ENCODE measurements at regions not wholly inside any gene's neighbourhood (a gene's known extent, or its start where the extent isn't known, plus 50 kb on each side); places are given as distances from the start of the nearest gene placed in this dataset.

DNA sequence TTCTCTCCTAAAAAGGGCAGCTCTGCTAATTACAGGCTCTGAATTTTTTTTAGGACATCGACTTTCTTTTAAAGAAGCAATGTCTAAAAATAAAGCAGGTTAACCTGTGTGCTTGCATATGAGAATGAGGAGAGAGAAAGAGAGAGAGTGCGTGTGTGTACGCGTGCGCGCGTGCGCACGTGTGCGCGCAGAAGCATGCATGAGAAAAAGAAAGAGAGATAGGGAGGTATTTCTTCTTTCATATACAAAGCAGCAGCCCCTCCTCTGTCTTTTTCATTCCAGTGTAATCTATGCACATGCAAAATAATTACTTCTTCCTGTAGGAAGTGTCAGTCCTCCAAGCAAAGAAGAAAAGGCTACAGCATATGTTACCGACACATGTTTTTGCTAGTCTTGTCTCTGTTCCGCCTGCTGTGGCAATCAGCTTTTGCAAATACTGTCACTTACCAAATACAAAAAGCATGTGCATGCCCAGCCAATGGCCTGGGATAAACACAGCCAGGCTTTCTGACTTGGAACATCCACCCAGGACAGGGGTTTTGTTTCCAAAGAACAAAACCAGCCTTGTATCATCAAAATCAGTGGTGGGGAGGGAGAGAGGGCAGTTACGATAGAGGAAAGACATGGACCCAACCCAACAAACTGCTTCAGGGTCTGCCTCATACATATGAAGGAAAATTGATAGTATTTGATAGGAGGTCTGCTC lies 252.3 kb upstream of the SLC24A2 start:
- H3K36me3 ChIP-seq (ENCODE audit: control insufficient read depth, insufficient read depth, low read length) = no peaks in the 10 kb centered on the region
- WGBS (ENCODE audit: insufficient coverage) = 55% methylated on average over 2 of the region's 14 CpGs
- H3K9me3 ChIP-seq (replicated peaks; ENCODE audit: control insufficient read depth, low read depth, low read length) = no peaks in the 10 kb centered on the region
- H3K27me3 ChIP-seq (ENCODE audit: control insufficient read depth, insufficient read depth, low read length) = no peaks in the 10 kb centered on the region
- no peak overlapping the region for H3K4me3 ChIP-seq (ENCODE audit: low read length)
- peak; percentile 60 for DNase-seq
- H3K27ac ChIP-seq (ENCODE audit: low read length) = peak overlapping the region; percentile 7
- H3K4me1 ChIP-seq (ENCODE audit: control insufficient read depth, insufficient read depth, low read length) = peaks cover 9% of the 10 kb centered on the region

DNA sequence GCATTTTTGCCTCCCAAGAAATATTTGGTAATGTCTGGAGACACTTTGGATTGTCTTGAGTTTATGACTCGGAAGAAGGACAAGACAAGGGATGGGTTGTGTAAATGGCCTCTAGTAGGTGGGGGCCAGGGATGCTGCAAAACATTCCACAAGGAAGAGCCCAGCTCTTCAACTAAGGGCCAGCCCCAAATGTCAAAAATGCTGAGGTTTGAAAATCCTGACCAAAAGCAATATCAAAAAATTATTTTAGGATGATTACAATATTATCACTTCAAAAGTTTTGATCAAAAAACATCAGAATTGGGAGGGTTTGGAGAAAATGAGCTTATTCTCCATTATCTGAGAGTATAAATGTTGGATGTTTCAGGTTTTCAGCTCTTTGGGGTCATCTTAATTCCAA lies 248.9 kb upstream of the SLC24A2 start:
- Histone ChIP-seq H3K27ac (ENCODE audit: low read length) (no peak overlapping the region), H3K27me3 (ENCODE audit: control insufficient read depth, insufficient read depth, low read length) (no peaks in the 10 kb centered on the region), H3K4me1 (ENCODE audit: control insufficient read depth, insufficient read depth, low read length) (peaks cover 13% of the 10 kb centered on the region), H3K4me3 (ENCODE audit: low read length) (no peak overlapping the region), H3K36me3 (ENCODE audit: control insufficient read depth, insufficient read depth, low read length) (no peaks in the 10 kb centered on the region), H3K9me3 (replicated peaks; ENCODE audit: control insufficient read depth, low read depth, low read length) (no peaks in the 10 kb centered on the region)
- DNase-seq = no peak
- no CpG with 5 or more reads among the region's 1 CpG for WGBS (ENCODE audit: insufficient coverage)

DNA sequence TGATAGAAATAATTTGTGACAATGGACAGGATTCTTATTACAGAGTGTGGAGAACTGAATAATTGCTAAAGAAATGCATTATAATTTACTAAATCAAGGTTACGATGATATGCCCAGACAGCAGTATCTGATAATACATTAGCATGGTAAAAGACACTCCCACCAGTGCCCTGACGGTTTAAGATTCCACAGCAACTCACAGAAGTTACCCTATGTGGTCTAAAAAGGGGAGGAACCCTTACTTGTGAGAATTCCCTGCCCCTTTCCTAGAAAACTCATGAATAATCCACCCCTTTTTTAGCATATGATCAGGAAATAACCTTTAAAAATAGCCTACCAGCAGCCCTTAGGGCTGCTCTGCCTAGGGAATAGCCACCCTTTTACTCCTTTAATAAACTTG lies 244.7 kb upstream of the SLC24A2 start:
- H3K36me3 ChIP-seq (ENCODE audit: control insufficient read depth, insufficient read depth, low read length) = no peaks in the 10 kb centered on the region
- no CpG with 5 or more reads among the region's 2 CpGs for WGBS (ENCODE audit: insufficient coverage)
- DNase-seq = no peak
- H3K27me3 ChIP-seq (ENCODE audit: control insufficient read depth, insufficient read depth, low read length) = no peaks in the 10 kb centered on the region
- H3K4me1 ChIP-seq (ENCODE audit: control insufficient read depth, insufficient read depth, low read length) = peaks cover 4% of the 10 kb centered on the region
- H3K9me3 ChIP-seq (replicated peaks; ENCODE audit: control insufficient read depth, low read depth, low read length) = no peaks in the 10 kb centered on the region
- no peak overlapping the region for H3K4me3 ChIP-seq (ENCODE audit: low read length)
- H3K27ac ChIP-seq (ENCODE audit: low read length) = no peak overlapping the region

DNA sequence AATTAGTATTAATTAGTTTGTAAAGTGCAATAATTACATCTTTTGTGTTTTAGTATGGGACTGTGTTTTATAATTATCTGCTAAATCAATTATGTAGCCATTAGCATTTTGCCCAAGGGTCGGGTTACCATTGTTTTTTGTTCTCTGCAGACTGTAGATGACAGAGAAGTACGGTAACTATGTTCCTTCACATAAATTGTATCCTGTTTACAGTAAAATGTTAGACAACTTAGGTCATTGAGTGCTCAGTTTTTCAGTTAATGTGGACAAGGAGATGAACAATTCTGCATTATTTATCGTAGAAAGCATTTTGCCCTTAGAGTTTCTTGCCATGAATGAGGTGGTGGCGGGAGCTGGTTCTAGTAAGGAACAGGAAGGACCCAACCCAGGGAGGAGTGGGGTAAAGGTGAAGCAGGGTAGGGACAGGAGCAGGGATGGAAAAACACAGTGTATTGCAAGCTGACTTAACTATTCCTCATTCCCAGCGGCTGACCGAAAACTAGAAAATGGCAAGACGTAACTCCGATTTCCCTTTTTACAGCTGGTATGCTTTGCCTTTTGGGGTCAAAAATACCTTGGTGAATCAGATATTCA lies 243.7 kb upstream of the SLC24A2 start:
- H3K36me3 ChIP-seq (ENCODE audit: control insufficient read depth, insufficient read depth, low read length) = no peaks in the 10 kb centered on the region
- H3K4me1 ChIP-seq (ENCODE audit: control insufficient read depth, insufficient read depth, low read length) = peaks cover 4% of the 10 kb centered on the region
- H3K27ac ChIP-seq (ENCODE audit: low read length) = peak overlapping the region; percentile 53
- H3K4me3 ChIP-seq (ENCODE audit: low read length) = no peak overlapping the region
- no peaks in the 10 kb centered on the region for H3K9me3 ChIP-seq (replicated peaks; ENCODE audit: control insufficient read depth, low read depth, low read length)
- no peak for DNase-seq
- H3K27me3 ChIP-seq (ENCODE audit: control insufficient read depth, insufficient read depth, low read length) = no peaks in the 10 kb centered on the region
- WGBS (ENCODE audit: insufficient coverage) = 91% methylated on average over 4 of the region's 8 CpGs

DNA sequence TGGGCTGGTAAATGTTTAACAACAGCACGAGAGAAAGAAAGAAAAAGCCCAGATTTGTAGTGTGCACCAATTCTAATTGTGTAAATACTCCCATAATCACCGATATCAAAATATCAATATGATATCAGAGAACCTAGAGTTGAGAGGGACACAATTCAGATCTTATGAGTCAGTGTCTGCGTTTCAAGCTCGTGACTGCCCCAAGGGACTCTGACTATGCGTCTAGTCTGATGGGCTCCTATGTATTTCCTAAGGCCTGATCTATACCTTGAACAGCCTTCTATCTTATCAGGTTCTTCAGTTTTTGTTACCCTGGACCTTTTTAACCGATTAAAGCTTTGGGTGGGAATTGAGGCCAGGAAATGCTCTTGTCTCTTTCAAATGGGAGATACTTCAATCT lies 243.0 kb upstream of the SLC24A2 start:
- no peaks in the 10 kb centered on the region for H3K9me3 ChIP-seq (replicated peaks; ENCODE audit: control insufficient read depth, low read depth, low read length)
- no peak overlapping the region for H3K4me3 ChIP-seq (ENCODE audit: low read length)
- 33% methylated on average over 3 of the region's 6 CpGs for WGBS (ENCODE audit: insufficient coverage)
- H3K4me1 ChIP-seq (ENCODE audit: control insufficient read depth, insufficient read depth, low read length) = peaks cover 4% of the 10 kb centered on the region
- DNase-seq = no peak
- no peaks in the 10 kb centered on the region for H3K27me3 ChIP-seq (ENCODE audit: control insufficient read depth, insufficient read depth, low read length)
- H3K27ac ChIP-seq (ENCODE audit: low read length) = peak overlapping the region; percentile 21
- H3K36me3 ChIP-seq (ENCODE audit: control insufficient read depth, insufficient read depth, low read length) = no peaks in the 10 kb centered on the region

DNA sequence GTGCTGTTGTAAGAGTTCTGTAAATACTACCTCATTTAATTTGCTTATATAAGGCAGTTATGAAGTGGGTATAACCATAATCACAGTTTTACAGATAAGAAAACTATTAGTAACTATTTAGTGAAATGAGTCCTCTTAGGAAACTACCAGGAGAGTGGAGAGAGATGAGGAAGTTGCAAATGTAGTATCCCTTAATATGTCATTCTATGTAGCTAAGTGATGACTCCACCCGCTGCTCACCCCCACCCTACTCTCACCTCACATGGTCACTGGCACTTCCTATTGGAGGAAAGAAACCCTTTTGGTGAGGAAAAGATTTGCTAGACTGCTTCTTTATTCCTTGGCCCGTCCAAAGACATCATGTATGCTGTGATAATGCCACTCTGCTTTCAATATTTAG lies 241.8 kb upstream of the SLC24A2 start:
- no peaks in the 10 kb centered on the region for H3K27me3 ChIP-seq (ENCODE audit: control insufficient read depth, insufficient read depth, low read length)
- WGBS (ENCODE audit: insufficient coverage) = no CpG with 5 or more reads among the region's 2 CpGs
- H3K27ac ChIP-seq (ENCODE audit: low read length) = no peak overlapping the region
- H3K9me3 ChIP-seq (replicated peaks; ENCODE audit: control insufficient read depth, low read depth, low read length) = no peaks in the 10 kb centered on the region
- peaks cover 4% of the 10 kb centered on the region for H3K4me1 ChIP-seq (ENCODE audit: control insufficient read depth, insufficient read depth, low read length)
- no peak for DNase-seq
- H3K4me3 ChIP-seq (ENCODE audit: low read length) = no peak overlapping the region
- no peaks in the 10 kb centered on the region for H3K36me3 ChIP-seq (ENCODE audit: control insufficient read depth, insufficient read depth, low read length)

DNA sequence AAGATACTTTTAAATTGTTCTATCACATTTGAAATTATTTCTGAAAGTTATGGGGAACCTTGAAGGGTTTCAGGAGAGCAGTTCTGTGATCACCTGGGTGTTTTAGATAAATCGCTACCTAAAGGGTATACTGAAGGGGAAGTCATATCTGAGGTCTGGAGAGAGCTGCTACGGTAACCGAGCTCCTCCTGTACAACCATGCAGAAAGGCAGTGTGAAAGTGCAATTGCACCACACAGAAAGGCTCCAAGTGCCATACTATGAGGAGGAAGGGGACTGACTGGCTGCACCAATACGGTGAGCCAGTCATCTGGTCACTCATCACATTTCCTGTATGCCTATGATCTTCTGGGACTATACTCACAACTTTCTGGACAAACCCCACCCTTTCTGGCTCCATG lies 241.4 kb upstream of the SLC24A2 start:
- Histone ChIP-seq H3K4me3 (ENCODE audit: low read length) (no peak overlapping the region), H3K4me1 (ENCODE audit: control insufficient read depth, insufficient read depth, low read length) (peaks cover 4% of the 10 kb centered on the region), H3K27me3 (ENCODE audit: control insufficient read depth, insufficient read depth, low read length) (no peaks in the 10 kb centered on the region), H3K9me3 (replicated peaks; ENCODE audit: control insufficient read depth, low read depth, low read length) (no peaks in the 10 kb centered on the region), H3K36me3 (ENCODE audit: control insufficient read depth, insufficient read depth, low read length) (no peaks in the 10 kb centered on the region), H3K27ac (ENCODE audit: low read length) (no peak overlapping the region)
- DNase-seq = no peak
- WGBS (ENCODE audit: insufficient coverage) = 72% methylated on average over 2 of the region's 4 CpGs

DNA sequence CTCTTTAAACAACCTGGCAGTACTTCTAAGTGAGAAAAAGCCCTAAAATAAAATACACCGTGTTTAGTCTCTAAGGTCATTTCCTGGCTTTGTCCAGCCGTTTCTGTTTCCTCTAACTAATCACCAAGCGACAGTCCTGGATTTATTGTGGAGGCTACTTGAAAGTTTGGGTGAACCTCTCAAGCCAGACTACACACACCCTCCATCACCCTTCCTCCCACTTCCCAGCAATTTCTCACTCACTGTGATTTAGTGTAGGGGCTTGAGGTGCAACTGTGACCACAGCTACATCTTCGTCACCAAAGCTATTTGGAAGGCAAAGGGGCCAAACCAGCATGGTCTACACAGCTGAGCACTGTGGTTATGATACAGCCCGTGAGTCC lies 240.0 kb upstream of the SLC24A2 start:
- H3K27me3 ChIP-seq (ENCODE audit: control insufficient read depth, insufficient read depth, low read length) = no peaks in the 10 kb centered on the region
- no peaks in the 10 kb centered on the region for H3K36me3 ChIP-seq (ENCODE audit: control insufficient read depth, insufficient read depth, low read length)
- no peak overlapping the region for H3K4me3 ChIP-seq (ENCODE audit: low read length)
- no peaks in the 10 kb centered on the region for H3K9me3 ChIP-seq (replicated peaks; ENCODE audit: control insufficient read depth, low read depth, low read length)
- H3K27ac ChIP-seq (ENCODE audit: low read length) = no peak overlapping the region
- peaks cover 4% of the 10 kb centered on the region for H3K4me1 ChIP-seq (ENCODE audit: control insufficient read depth, insufficient read depth, low read length)
- 60% methylated on average over 1 of the region's 5 CpGs for WGBS (ENCODE audit: insufficient coverage)
- DNase-seq = no peak

DNA sequence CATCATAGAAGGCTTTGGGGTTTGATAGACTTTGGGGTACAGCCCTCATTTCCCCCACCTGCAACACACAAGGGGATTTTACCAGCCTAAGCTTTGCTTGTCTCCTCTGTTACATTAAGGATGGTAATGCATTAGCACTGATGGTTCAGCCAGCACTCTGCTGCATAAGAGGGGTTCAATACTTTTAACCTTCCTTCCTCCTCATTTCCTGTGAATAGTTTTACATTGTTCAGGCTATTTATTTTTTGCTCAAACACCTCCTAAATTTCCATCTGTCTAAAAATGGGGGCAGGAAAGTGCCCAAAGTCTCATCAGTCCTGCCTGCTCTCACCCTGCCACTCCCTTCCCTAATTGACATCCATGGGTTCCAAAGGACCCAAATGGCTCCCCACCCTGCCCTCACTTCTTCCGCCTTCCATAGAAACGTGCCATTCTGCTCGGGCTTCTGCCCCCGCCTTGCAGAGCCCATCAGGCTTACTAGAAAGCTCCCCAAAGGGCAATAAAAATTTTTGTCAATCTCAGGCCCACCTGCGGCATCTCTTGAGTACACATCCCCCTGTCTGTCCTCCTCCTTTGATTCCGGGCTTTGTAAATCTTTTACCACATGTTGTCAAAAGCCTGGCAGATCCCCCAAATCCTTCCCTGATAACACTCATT lies 239.5 kb upstream of the SLC24A2 start:
- no peak overlapping the region for H3K27ac ChIP-seq (ENCODE audit: low read length)
- 20% methylated on average over 6 of the region's 6 CpGs for WGBS (ENCODE audit: insufficient coverage)
- no peaks in the 10 kb centered on the region for H3K27me3 ChIP-seq (ENCODE audit: control insufficient read depth, insufficient read depth, low read length)
- no peaks in the 10 kb centered on the region for H3K9me3 ChIP-seq (replicated peaks; ENCODE audit: control insufficient read depth, low read depth, low read length)
- H3K4me1 ChIP-seq (ENCODE audit: control insufficient read depth, insufficient read depth, low read length) = no peaks in the 10 kb centered on the region
- no peaks in the 10 kb centered on the region for H3K36me3 ChIP-seq (ENCODE audit: control insufficient read depth, insufficient read depth, low read length)
- DNase-seq = peak; percentile 38
- no peak overlapping the region for H3K4me3 ChIP-seq (ENCODE audit: low read length)

DNA sequence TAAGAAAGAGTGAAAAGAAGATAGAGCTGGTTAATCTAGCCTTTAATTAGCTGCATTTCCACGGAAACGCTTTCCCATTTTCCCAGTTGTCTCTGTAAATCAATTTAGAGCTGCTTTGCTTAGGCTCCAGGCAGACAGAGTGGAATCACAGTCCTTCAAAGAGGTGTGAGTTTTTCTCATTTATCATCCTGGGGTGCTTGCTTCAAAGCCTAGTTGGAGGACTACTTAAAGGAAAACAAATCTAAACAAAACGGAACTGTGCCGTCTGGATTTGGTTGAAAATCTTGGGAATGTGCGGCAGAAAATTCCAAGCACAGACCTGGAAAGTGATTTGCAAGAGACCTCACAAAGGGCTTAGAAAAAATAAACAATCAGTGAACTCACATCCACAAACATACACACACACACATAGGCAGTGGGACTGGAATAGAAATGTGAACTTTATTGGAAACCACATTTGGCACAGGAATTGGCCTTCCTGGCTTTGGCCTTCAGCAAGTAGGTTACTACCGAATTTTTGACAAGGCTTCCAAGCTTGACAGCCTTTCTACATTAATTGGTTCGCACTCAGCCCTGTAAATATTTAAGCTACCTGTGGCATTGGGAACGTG lies 235.2 kb upstream of the SLC24A2 start:
- Histone ChIP-seq H3K4me1 (ENCODE audit: control insufficient read depth, insufficient read depth, low read length) (no peaks in the 10 kb centered on the region), H3K36me3 (ENCODE audit: control insufficient read depth, insufficient read depth, low read length) (no peaks in the 10 kb centered on the region), H3K27ac (ENCODE audit: low read length) (peak overlapping the region; percentile 18), H3K9me3 (replicated peaks; ENCODE audit: control insufficient read depth, low read depth, low read length) (no peaks in the 10 kb centered on the region), H3K27me3 (ENCODE audit: control insufficient read depth, insufficient read depth, low read length) (no peaks in the 10 kb centered on the region), H3K4me3 (ENCODE audit: low read length) (no peak overlapping the region)
- DNase-seq = peak; percentile 50
- WGBS (ENCODE audit: insufficient coverage) = 58% methylated on average over 2 of the region's 8 CpGs
